PC-3 (cell line): ENCODE measurements at regions not wholly inside any gene's neighbourhood (a gene's known extent, or its start where the extent isn't known, plus 50 kb on each side); places are given as distances from the start of the nearest gene placed in this dataset.

Experiments used
- CTCF ChIP-seq: fragments of 300-600 bp; sonication (generic); conservative IDR thresholded peaks from 2 replicates; pipeline ENCODE4 v1.5.1; 2017; ENCODE audit warnings: antibody characterized with exemption, low read depth, mild to moderate bottlenecking, low read length
- EZH2 ChIP-seq: fragments of 300-600 bp; sonication (generic); IDR thresholded peaks from one replicate; pipeline ENCODE4 v1.6.1; 2017; ENCODE audit warnings: antibody characterized with exemption, mild to moderate bottlenecking, low read length; ENCODE audit not compliant: unreplicated experiment

GRCh38 chr5:110342683-110343082, 383.8 kb downstream of the TMEM232 start:
- TF ChIP-seq CTCF (no peak), EZH2 (no peak)
